CD8-positive, alpha-beta memory T cell (primary cell): ENCODE measurements at regions not wholly inside any gene's neighbourhood (a gene's known extent, or its start where the extent isn't known, plus 50 kb on each side); places are given as distances from the start of the nearest gene placed in this dataset.

Source experiments
- CTCF ChIA-PET: fragments of 350-600 bp; sonication (Branson Sonifier 250); formaldehyde crosslinking; loops from one replicate; lab custom pipeline; 2021; ENCODE audit warnings: antibody characterized with exemption; lab: Charles Lee
- POLR2A ChIA-PET: fragments of 350-600 bp; sonication (Branson Sonifier 250); formaldehyde crosslinking; loops from one replicate; lab custom pipeline; 2021; ENCODE audit warnings: antibody characterized with exemption; lab: Charles Lee
- DNase-seq, 5 donors: peaks; one replicate each; pipeline versions ENCODE4 v3.0.0 to v3.0.0-alpha.2; 2020 to 2022; ENCODE audit warnings: mixed read lengths in 1 of 5
- H3K27ac ChIP-seq: one replicate; pipeline ENCODE4 v1.7.0; 2013; ENCODE audit warnings: low read depth, mild to moderate bottlenecking, low read length, moderate library complexity
- H3K27me3 ChIP-seq: 2 replicates; pipeline ENCODE4 v1.7.0; 2013; ENCODE audit warnings: low read length, mild to moderate bottlenecking; ENCODE audit not compliant: insufficient read depth, poor library complexity, severe bottlenecking
- H3K36me3 ChIP-seq: 2 replicates; pipeline ENCODE4 v1.7.0; 2013; ENCODE audit warnings: mild to moderate bottlenecking, low read length, moderate library complexity; ENCODE audit not compliant: insufficient read depth
- H3K4me1 ChIP-seq: 2 replicates; pipeline ENCODE4 v1.7.0; 2013; ENCODE audit warnings: mild to moderate bottlenecking, low read length, moderate library complexity; ENCODE audit not compliant: insufficient read depth
- H3K4me3 ChIP-seq: 2 replicates; pipeline ENCODE4 v1.7.0; 2013; ENCODE audit warnings: mild to moderate bottlenecking, low read length
- H3K9me3 ChIP-seq: 2 replicates; pipeline ENCODE4 v1.7.0; 2013; ENCODE audit warnings: mild to moderate bottlenecking, low read length
- H3K27ac Mint-ChIP-seq, 8 donors: one replicate each; pipeline ENCODE4 v1.8.0; 2020 to 2021; ENCODE audit warnings: mixed read lengths in 8 of 8, mild to moderate bottlenecking in 6 of 8, inconsistent platforms in 3 of 8, moderate library complexity in 3 of 8
- H3K27me3 Mint-ChIP-seq, 2 donors: one replicate each; pipeline ENCODE4 v1.8.0; 2020 to 2021; ENCODE audit warnings: mixed read lengths in 2 of 2, mild to moderate bottlenecking in 1 of 2, moderate library complexity in 1 of 2
- H3K36me3 Mint-ChIP-seq, 3 donors: one replicate each; pipeline ENCODE4 v1.8.0; 2020 to 2021; ENCODE audit warnings: mixed read lengths in 3 of 3, inconsistent platforms in 1 of 3, mild to moderate bottlenecking in 1 of 3
- H3K4me1 Mint-ChIP-seq, 3 donors: one replicate each; pipeline ENCODE4 v1.8.0; 2020 to 2021; ENCODE audit warnings: mixed read lengths in 3 of 3, inconsistent platforms in 1 of 3, mild to moderate bottlenecking in 1 of 3
- H3K4me3 Mint-ChIP-seq, 7 donors: one replicate each; pipeline ENCODE4 v1.8.0; 2020 to 2021; ENCODE audit warnings: mixed read lengths in 7 of 7, mild to moderate bottlenecking in 6 of 7, moderate library complexity in 4 of 7, inconsistent platforms in 2 of 7
- H3K9me3 Mint-ChIP-seq, 5 donors: one replicate each; pipeline ENCODE4 v1.8.0; 2020 to 2022; ENCODE audit warnings: mixed read lengths in 5 of 5, mild to moderate bottlenecking in 3 of 5, moderate library complexity in 2 of 5, inconsistent platforms in 1 of 5

DNA sequence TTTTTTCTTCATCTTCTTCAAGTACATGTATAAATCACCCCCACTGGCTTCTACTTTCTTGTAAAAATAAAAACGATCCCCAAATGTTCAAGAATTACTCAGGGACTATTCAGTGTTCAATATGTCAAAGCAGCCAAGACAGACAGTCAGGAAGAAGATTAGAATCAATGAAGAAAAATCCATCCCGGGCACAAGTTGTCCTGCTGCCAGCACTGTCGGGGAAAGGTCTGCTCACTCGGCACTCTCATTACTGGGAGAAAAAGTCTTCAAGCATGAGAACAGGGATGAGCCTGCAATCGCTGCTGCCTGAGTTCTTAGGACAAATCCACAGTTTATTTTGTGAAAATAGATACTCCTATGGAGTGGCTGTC, 482.8 kb upstream of the KLHL29 start:
- Mint-ChIP-seq H3K4me3 (no peak overlapping the region), H3K9me3 (peaks cover 0 to 5% (median 1%) of the 10 kb centered on the region in 5 donors), H3K36me3 (no peaks in the 10 kb centered on the region), H3K27ac (no peak overlapping the region), H3K27me3 (no peaks in the 10 kb centered on the region), H3K4me1 (no peaks in the 10 kb centered on the region)
- ChIA-PET CTCF (no interaction called here), POLR2A (no interaction called here)
- no peak for DNase-seq
- Histone ChIP-seq H3K27me3 (no peaks in the 10 kb centered on the region), H3K27ac (no peak overlapping the region), H3K4me3 (no peak overlapping the region), H3K9me3 (no peaks in the 10 kb centered on the region), H3K4me1 (no peaks in the 10 kb centered on the region), H3K36me3 (no peaks in the 10 kb centered on the region)

DNA sequence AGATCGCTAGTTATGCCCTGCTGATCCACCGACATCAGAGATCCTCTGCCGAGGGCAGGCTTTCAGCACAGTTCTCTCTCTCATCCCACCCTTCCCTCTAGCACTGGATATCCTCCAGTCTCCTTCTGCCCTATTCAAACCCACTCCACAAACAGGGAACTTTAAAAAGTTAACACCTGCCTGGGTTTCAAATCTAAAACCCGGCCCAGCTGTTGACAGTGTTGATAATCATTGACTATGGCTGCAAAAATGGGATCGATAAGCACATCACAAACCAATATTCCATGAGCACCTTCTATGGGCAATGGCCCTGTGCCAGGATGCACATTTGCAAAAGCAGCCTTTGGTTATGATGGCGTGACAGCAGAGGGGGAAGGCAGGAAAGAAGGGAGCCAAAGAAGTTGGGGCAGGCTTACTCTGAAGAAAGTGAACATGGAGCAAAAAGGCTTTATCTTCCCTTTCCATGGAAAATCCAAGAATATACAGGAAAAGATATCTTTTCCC, 482.3 kb upstream of the KLHL29 start:
- no peaks in the 10 kb centered on the region for H3K36me3 ChIP-seq
- CTCF ChIA-PET: no interaction called here
- no peaks in the 10 kb centered on the region for H3K4me1 Mint-ChIP-seq
- no peaks in the 10 kb centered on the region for H3K36me3 Mint-ChIP-seq
- H3K9me3 Mint-ChIP-seq: peaks cover 0 to 6% (median 1%) of the 10 kb centered on the region in 5 donors
- H3K4me3 ChIP-seq: no peak overlapping the region
- H3K27me3 ChIP-seq: no peaks in the 10 kb centered on the region
- DNase-seq: no peak
- H3K4me3 Mint-ChIP-seq: no peak overlapping the region
- no peaks in the 10 kb centered on the region for H3K27me3 Mint-ChIP-seq
- H3K4me1 ChIP-seq: no peaks in the 10 kb centered on the region
- no peak overlapping the region for H3K27ac Mint-ChIP-seq
- POLR2A ChIA-PET: no interaction called here
- no peaks in the 10 kb centered on the region for H3K9me3 ChIP-seq
- no peak overlapping the region for H3K27ac ChIP-seq

DNA sequence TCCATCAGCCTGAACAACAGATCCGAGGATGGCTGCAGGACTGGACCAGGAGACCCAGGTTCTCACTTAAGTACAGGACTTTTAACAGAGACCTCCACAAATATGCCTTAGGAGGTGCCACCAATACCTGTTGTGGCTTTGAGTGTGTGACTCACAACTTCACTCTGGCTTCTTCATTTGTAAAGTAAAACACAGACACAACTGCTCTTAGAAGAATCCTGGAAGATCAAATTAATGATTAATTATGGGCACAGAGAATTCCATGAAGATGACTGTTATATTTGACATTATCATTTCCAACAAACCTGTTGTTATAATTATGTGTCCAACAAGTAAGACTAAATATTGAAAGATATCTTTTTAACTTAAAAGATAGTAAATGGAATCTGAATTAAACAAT, 481.4 kb upstream of the KLHL29 start:
- Mint-ChIP-seq H3K4me3 (no peak overlapping the region), H3K36me3 (no peaks in the 10 kb centered on the region), H3K9me3 (peaks cover 0 to 6% (median 1%) of the 10 kb centered on the region in 5 donors), H3K27ac (no peak overlapping the region), H3K4me1 (no peaks in the 10 kb centered on the region), H3K27me3 (no peaks in the 10 kb centered on the region)
- DNase-seq: no peak
- Histone ChIP-seq H3K4me1 (no peaks in the 10 kb centered on the region), H3K27me3 (no peaks in the 10 kb centered on the region), H3K9me3 (no peaks in the 10 kb centered on the region), H3K4me3 (no peak overlapping the region), H3K27ac (no peak overlapping the region), H3K36me3 (no peaks in the 10 kb centered on the region)
- CTCF ChIA-PET: no interaction called here
- POLR2A ChIA-PET: no interaction called here

DNA sequence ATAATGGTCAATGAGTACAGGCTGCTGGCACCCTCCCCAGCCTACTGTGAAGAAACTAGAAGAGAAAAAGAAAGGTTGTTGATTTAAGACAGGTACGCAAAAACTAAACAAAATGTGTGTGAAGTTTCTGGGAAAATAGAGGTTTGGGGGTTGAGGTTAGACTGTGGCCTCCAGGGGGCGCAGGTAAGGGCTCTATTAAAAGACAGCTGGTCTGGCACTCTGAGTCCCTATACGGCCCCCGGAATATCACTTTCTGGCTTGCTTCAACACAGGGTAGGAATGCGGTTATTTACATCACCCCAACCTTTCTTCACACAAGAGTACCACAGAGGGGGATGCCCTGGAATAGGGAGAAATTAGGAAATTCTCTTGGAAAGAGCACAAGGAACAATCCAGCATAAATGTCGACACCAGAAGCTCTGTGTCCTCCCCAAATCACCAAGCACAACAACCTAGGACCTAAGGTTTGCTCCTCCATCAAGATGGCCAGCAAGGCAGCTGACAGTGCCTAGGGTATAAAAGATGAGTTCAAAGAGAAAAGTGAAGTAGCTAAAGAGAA, 480.8 kb upstream of the KLHL29 start:
- POLR2A ChIA-PET: no interaction called here
- H3K9me3 ChIP-seq: no peaks in the 10 kb centered on the region
- H3K4me3 ChIP-seq: no peak overlapping the region
- CTCF ChIA-PET: no interaction called here
- no peak for DNase-seq
- H3K36me3 Mint-ChIP-seq: no peaks in the 10 kb centered on the region
- H3K27me3 ChIP-seq: no peaks in the 10 kb centered on the region
- no peaks in the 10 kb centered on the region for H3K4me1 ChIP-seq
- no peaks in the 10 kb centered on the region for H3K27me3 Mint-ChIP-seq
- no peaks in the 10 kb centered on the region for H3K4me1 Mint-ChIP-seq
- no peaks in the 10 kb centered on the region for H3K36me3 ChIP-seq
- no peak overlapping the region for H3K27ac Mint-ChIP-seq
- peaks cover 0 to 6% (median 1%) of the 10 kb centered on the region in 5 donors for H3K9me3 Mint-ChIP-seq
- H3K27ac ChIP-seq: no peak overlapping the region
- no peak overlapping the region for H3K4me3 Mint-ChIP-seq

DNA sequence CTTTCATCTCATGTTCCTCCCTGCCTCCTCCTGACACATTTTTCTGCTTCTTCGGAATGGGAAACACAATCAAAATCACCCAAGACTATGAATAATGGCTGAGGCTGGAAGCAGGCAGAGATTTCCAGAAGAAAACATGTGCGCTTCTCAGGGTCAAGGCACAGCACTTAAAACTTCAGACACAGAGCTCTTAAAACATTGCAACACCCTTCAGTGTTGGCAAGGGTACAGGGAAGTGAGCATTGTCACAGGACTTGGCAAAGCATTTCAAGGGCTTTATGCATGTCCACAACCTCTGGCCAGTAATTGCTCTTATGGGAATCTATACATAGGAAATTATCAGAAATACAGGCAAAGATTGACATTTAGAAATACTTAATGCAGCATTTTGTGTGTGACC, 477.6 kb upstream of the KLHL29 start:
- Mint-ChIP-seq H3K4me1 (no peaks in the 10 kb centered on the region), H3K36me3 (no peaks in the 10 kb centered on the region), H3K27ac (no peak overlapping the region), H3K9me3 (peaks cover 0 to 10% (median 0%) of the 10 kb centered on the region in 5 donors), H3K4me3 (no peak overlapping the region), H3K27me3 (peaks cover 0 to 4% of the 10 kb centered on the region in 2 donors)
- Histone ChIP-seq H3K4me1 (no peaks in the 10 kb centered on the region), H3K9me3 (no peaks in the 10 kb centered on the region), H3K4me3 (no peak overlapping the region), H3K27ac (no peak overlapping the region), H3K27me3 (no peaks in the 10 kb centered on the region), H3K36me3 (no peaks in the 10 kb centered on the region)
- DNase-seq: no peak
- CTCF ChIA-PET: no interaction called here
- POLR2A ChIA-PET: no interaction called here

DNA sequence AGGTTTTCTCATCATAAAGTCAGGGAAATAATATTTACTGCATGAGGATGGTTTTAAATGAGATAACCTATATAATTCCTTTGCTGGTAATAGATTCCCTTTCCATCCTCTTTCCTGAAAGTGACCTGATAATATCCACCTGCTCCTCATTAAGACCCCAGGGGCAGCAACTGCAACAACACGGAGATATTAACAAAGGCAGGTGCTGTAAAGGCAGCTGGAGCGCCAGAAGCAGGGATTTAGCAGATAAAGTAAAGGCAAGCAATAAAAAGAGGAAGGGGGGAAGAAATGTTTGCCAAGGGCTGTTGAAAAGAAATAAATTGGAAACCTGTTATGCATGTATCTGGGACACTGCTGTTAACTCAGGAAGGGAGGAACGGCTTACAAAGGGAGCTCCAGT, 472.6 kb upstream of the KLHL29 start:
- no peaks in the 10 kb centered on the region for H3K36me3 Mint-ChIP-seq
- peaks cover 3 to 4% of the 10 kb centered on the region in 2 donors for H3K27me3 Mint-ChIP-seq
- H3K27me3 ChIP-seq: no peaks in the 10 kb centered on the region
- CTCF ChIA-PET: no interaction called here
- DNase-seq: no peak
- no peaks in the 10 kb centered on the region for H3K4me1 ChIP-seq
- no peak overlapping the region for H3K4me3 Mint-ChIP-seq
- H3K9me3 ChIP-seq: no peaks in the 10 kb centered on the region
- peaks cover 0 to 4% (median 0%) of the 10 kb centered on the region in 5 donors for H3K9me3 Mint-ChIP-seq
- no peaks in the 10 kb centered on the region for H3K4me1 Mint-ChIP-seq
- no peak overlapping the region for H3K27ac ChIP-seq
- POLR2A ChIA-PET: no interaction called here
- no peak overlapping the region for H3K4me3 ChIP-seq
- H3K36me3 ChIP-seq: no peaks in the 10 kb centered on the region
- H3K27ac Mint-ChIP-seq: peak overlapping the region in 1 of 8 donors; percentile 81

DNA sequence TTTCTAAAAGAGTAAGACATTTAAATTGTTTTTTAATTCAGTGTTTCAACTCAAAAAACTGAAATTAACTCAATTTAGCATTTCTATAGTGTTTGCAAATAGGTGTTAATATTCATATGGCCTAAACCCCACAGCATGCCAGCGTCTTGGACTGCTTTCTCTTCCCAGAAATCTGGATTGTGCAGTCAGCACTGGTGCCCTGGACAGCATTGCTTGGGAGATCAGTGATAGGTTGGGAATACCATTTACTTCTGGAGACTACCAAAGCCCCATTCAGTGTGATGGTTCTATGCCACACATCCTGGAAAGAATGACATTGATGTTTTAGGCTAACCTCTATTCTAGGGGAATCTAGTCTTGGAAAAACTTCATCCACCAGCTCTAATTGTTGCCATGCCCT, 455.0 kb upstream of the KLHL29 start:
- ChIA-PET CTCF (no interaction called here), POLR2A (no interaction called here)
- peaks cover 0 to 8% (median 2%) of the 10 kb centered on the region in 5 donors for H3K9me3 Mint-ChIP-seq
- no peak overlapping the region for H3K4me3 Mint-ChIP-seq
- no peak overlapping the region for H3K27ac Mint-ChIP-seq
- H3K4me1 Mint-ChIP-seq: no peaks in the 10 kb centered on the region
- no peaks in the 10 kb centered on the region for H3K36me3 ChIP-seq
- no peaks in the 10 kb centered on the region for H3K36me3 Mint-ChIP-seq
- H3K4me1 ChIP-seq: no peaks in the 10 kb centered on the region
- no peaks in the 10 kb centered on the region for H3K9me3 ChIP-seq
- no peaks in the 10 kb centered on the region for H3K27me3 Mint-ChIP-seq
- no peaks in the 10 kb centered on the region for H3K27me3 ChIP-seq
- H3K4me3 ChIP-seq: no peak overlapping the region
- DNase-seq: no peak
- no peak overlapping the region for H3K27ac ChIP-seq

DNA sequence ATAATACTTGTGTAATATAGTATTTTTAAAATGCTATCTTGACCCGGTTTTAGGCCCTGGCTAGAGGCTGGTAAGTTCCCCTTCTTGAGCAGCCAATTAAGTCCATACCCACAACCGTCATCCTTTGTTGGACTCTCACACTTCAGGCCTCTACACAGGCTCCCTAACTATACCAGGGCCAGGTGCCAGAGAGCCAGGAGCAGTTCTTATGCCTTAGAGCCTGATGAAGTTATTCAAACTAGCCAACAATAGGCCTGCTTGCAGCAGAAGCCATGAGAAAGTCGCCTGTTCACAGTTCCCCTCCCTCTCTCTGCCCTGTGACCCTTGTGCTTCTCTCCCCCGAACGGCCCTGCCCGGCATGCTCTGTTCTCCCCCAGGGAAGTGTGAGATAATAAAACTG, 454.2 kb upstream of the KLHL29 start:
- ChIA-PET CTCF (no interaction called here), POLR2A (no interaction called here)
- Histone ChIP-seq H3K27ac (no peak overlapping the region), H3K27me3 (no peaks in the 10 kb centered on the region), H3K9me3 (no peaks in the 10 kb centered on the region), H3K36me3 (no peaks in the 10 kb centered on the region), H3K4me3 (no peak overlapping the region), H3K4me1 (no peaks in the 10 kb centered on the region)
- Mint-ChIP-seq H3K4me3 (no peak overlapping the region), H3K4me1 (no peaks in the 10 kb centered on the region), H3K27me3 (no peaks in the 10 kb centered on the region), H3K27ac (no peak overlapping the region), H3K9me3 (peaks cover 0 to 8% (median 0%) of the 10 kb centered on the region in 5 donors), H3K36me3 (no peaks in the 10 kb centered on the region)
- no peak for DNase-seq
